Endodermal cell (in vitro differentiated cells): ENCODE measurements at regions not wholly inside any gene's neighbourhood (a gene's known extent, or its start where the extent isn't known, plus 50 kb on each side); places are given as distances from the start of the nearest gene placed in this dataset.
A peak's percentile ranks its signal among the peaks of the same experiment; 100 is the strongest.

Experiments used
- DNase-seq: peaks from one replicate; pipeline ENCODE4 v3.0.0-alpha.2; 2017
- H3K27ac ChIP-seq: 2 replicates; pipeline ENCODE4 v1.5.1; 2013; ENCODE audit warnings: mild to moderate bottlenecking, low read depth, low read length, moderate library complexity
- H3K27me3 ChIP-seq: 2 replicates; pipeline ENCODE4 v1.6.1; 2013; ENCODE audit warnings: mild to moderate bottlenecking, low read length, moderate library complexity; ENCODE audit not compliant: insufficient read depth, control insufficient read depth, poor library complexity, severe bottlenecking
- H3K36me3 ChIP-seq: 2 replicates; pipeline ENCODE4 v1.7.0; 2013; ENCODE audit warnings: mild to moderate bottlenecking, low read length, moderate library complexity; ENCODE audit not compliant: control insufficient read depth, insufficient read depth
- H3K4me1 ChIP-seq: one replicate; pipeline ENCODE4 v1.7.0; 2013; ENCODE audit warnings: low read length; ENCODE audit not compliant: control insufficient read depth, insufficient read depth
- H3K4me3 ChIP-seq: 2 replicates; pipeline ENCODE4 v1.5.1; 2013; ENCODE audit warnings: mild to moderate bottlenecking, low read length, moderate library complexity
- H3K9ac ChIP-seq: 2 replicates; pipeline ENCODE4 v1.6.1; 2013; ENCODE audit warnings: mild to moderate bottlenecking, low read length, moderate library complexity; ENCODE audit not compliant: poor library complexity, severe bottlenecking; ENCODE audit errors: extremely low read depth
- H3K9me3 ChIP-seq: 2 replicates; pipeline ENCODE4 v1.6.1; 2013; ENCODE audit warnings: mild to moderate bottlenecking, low read length, moderate library complexity; ENCODE audit not compliant: control insufficient read depth
- H3K27ac Mint-ChIP-seq: 2 replicates; pipeline ENCODE4 v1.8.0; 2020; ENCODE audit warnings: mixed read lengths
- H3K27me3 Mint-ChIP-seq: 2 replicates; pipeline ENCODE4 v1.8.0; 2021; ENCODE audit warnings: mild to moderate bottlenecking, mixed read lengths; ENCODE audit not compliant: insufficient read depth
- H3K36me3 Mint-ChIP-seq: 2 replicates; pipeline ENCODE4 v1.8.0; 2020; ENCODE audit warnings: low read depth, mixed read lengths
- H3K4me1 Mint-ChIP-seq: 2 replicates; pipeline ENCODE4 v1.8.0; 2020; ENCODE audit warnings: mixed read lengths
- H3K4me3 Mint-ChIP-seq: 2 replicates; pipeline ENCODE4 v1.8.0; 2020; ENCODE audit warnings: mild to moderate bottlenecking, moderate library complexity, mixed read lengths
- H3K9me3 Mint-ChIP-seq: 2 replicates; pipeline ENCODE4 v1.8.0; 2020; ENCODE audit warnings: mild to moderate bottlenecking, mixed read lengths
- WGBS, 2 experiments: methylation state at CpG; one replicate each; pipeline versions ENCODE4 v1.1.5 to v1.1.7; 2013; ENCODE audit warnings: missing lambda C conversion rate in 2 of 2, mixed read lengths in 1 of 2; ENCODE audit not compliant: insufficient coverage in 1 of 2, insufficient read length in 1 of 2; 5-methylcytosine and 5-hydroxymethylcytosine counted together
- TF ChIP-seq, protein P1 (sequence below): fragments of 200-600 bp; sonication (generic); conservative IDR thresholded peaks from 2 replicates; pipeline ENCODE4 v1.5.0; 2021; ENCODE audit warnings: antibody characterized with exemption, mild to moderate bottlenecking

- Mint-ChIP-seq H3K27me3 (no peaks in the 10 kb centered on the region), H3K27ac (no peak overlapping the region), H3K4me1 (no peaks in the 10 kb centered on the region), H3K36me3 (no peaks in the 10 kb centered on the region), H3K9me3 (peaks cover 2% of the 10 kb centered on the region), H3K4me3 (no peak overlapping the region)
- H3K9ac ChIP-seq, result no peak overlapping the region
- H3K9me3 ChIP-seq, result no peaks in the 10 kb centered on the region
- H3K27me3 ChIP-seq, result no peaks in the 10 kb centered on the region
- peaks cover 4% of the 10 kb centered on the region for H3K4me1 ChIP-seq
- H3K4me3 ChIP-seq, result no peak overlapping the region
- 80 to 91% methylated on average over 2 to 3 of the region's 3 CpGs for WGBS, 2 experiments
- no peak for DNase-seq
- TF ChIP-seq, protein P1, sequence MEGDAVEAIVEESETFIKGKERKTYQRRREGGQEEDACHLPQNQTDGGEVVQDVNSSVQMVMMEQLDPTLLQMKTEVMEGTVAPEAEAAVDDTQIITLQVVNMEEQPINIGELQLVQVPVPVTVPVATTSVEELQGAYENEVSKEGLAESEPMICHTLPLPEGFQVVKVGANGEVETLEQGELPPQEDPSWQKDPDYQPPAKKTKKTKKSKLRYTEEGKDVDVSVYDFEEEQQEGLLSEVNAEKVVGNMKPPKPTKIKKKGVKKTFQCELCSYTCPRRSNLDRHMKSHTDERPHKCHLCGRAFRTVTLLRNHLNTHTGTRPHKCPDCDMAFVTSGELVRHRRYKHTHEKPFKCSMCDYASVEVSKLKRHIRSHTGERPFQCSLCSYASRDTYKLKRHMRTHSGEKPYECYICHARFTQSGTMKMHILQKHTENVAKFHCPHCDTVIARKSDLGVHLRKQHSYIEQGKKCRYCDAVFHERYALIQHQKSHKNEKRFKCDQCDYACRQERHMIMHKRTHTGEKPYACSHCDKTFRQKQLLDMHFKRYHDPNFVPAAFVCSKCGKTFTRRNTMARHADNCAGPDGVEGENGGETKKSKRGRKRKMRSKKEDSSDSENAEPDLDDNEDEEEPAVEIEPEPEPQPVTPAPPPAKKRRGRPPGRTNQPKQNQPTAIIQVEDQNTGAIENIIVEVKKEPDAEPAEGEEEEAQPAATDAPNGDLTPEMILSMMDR, result no peak
- no peaks in the 10 kb centered on the region for H3K36me3 ChIP-seq
- H3K27ac ChIP-seq, result no peak overlapping the region
These were observed 500.8 kb upstream of the ANKRD30A start for GRCh38 chr10:36624551-36625100.

- Histone ChIP-seq H3K36me3 (no peaks in the 10 kb centered on the region), H3K9ac (no peak overlapping the region), H3K4me1 (peaks cover 4% of the 10 kb centered on the region), H3K27ac (no peak overlapping the region), H3K9me3 (no peaks in the 10 kb centered on the region), H3K4me3 (no peak overlapping the region), H3K27me3 (no peaks in the 10 kb centered on the region)
- 95 to 98% methylated on average over 2 of the region's 2 CpGs for WGBS, 2 experiments
- Mint-ChIP-seq H3K27ac (no peak overlapping the region), H3K9me3 (peaks cover 2% of the 10 kb centered on the region), H3K36me3 (no peaks in the 10 kb centered on the region), H3K4me1 (no peaks in the 10 kb centered on the region), H3K27me3 (no peaks in the 10 kb centered on the region), H3K4me3 (no peak overlapping the region)
- DNase-seq, result no peak
- TF ChIP-seq, protein P1, result no peak
These were observed 504.1 kb upstream of the ANKRD30A start for GRCh38 chr10:36621346-36621745.

DNA sequence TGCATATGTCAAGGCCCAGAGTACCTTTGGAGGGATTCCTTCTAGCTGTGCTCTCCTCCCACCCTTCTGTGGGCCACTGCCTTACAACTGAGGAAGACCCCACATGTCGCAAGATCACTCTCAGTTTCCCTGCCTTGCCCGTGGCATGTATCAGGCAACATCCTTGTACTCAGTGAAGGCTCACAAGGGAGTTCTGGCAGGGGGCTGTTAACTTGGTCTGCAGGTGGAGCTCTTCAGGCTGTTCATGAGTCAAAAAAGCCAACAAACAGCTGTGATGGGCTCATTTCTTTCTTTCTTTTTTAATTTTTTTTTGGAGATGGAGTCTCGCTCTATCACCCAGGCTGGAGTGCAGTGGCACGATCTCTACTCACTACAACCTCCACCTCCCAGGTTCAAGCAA, 513.0 kb upstream of the ANKRD30A start:
- H3K4me3 ChIP-seq, result no peak overlapping the region
- Mint-ChIP-seq H3K4me3 (no peak overlapping the region), H3K27me3 (no peaks in the 10 kb centered on the region), H3K4me1 (peaks cover 3% of the 10 kb centered on the region), H3K9me3 (no peaks in the 10 kb centered on the region), H3K36me3 (no peaks in the 10 kb centered on the region), H3K27ac (no peak overlapping the region)
- no peaks in the 10 kb centered on the region for H3K27me3 ChIP-seq
- 88 to 94% methylated on average over 2 to 4 of the region's 4 CpGs for WGBS, 2 experiments
- no peaks in the 10 kb centered on the region for H3K9me3 ChIP-seq
- no peaks in the 10 kb centered on the region for H3K4me1 ChIP-seq
- TF ChIP-seq, protein P1, result peak; percentile 57
- peak; percentile 64 for DNase-seq
- no peaks in the 10 kb centered on the region for H3K36me3 ChIP-seq
- H3K9ac ChIP-seq, result no peak overlapping the region
- H3K27ac ChIP-seq, result no peak overlapping the region
